SK-N-MC (cell line): ENCODE measurements at regions not wholly inside any gene's neighbourhood (a gene's known extent, or its start where the extent isn't known, plus 50 kb on each side); places are given as distances from the start of the nearest gene placed in this dataset.

Source experiments
- EZH2 ChIP-seq: fragments of 200-600 bp; sonication (generic); IDR thresholded peaks from one replicate; pipeline ENCODE4 v1.6.1; 2017; ENCODE audit warnings: antibody characterized with exemption
- POLR2AphosphoS5 ChIP-seq: IDR thresholded peaks from 2 replicates; pipeline ENCODE4 v1.6.1; 2012; ENCODE audit warnings: mild to moderate bottlenecking, low read depth, low read length, borderline replicate concordance

DNA sequence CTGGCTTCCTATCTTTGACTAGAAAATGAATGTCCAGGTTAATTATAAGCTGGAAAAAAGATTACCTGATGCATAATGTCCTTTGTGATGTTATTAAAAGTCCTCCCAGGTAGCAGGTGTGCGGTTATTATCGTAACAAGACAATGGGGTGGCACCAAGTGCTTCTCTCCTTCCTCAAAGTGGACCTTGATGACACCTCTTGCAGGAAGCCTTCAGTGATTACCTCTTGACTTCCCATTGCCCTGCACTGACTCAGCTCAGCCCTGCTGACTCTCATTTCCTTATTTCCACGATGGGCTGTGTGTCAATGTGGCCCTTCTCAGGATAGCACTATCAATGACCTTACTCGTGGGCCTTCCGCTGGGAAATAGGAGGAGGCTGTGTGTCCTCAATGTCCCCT lies 477.4 kb upstream of the CCL2 start:
- TF ChIP-seq POLR2AphosphoS5 (no peak), EZH2 (no peak)
